Urinary bladder (tissue), 3 donors: ENCODE measurements at regions not wholly inside any gene's neighbourhood (a gene's known extent, or its start where the extent isn't known, plus 50 kb on each side); places are given as distances from the start of the nearest gene placed in this dataset.

ENCODE experiments used
- DNase-seq: peaks from one replicate; pipeline ENCODE4 v3.0.0-alpha.2; 2015; ENCODE audit errors: extremely low spot score
- H3K27ac ChIP-seq: one replicate; pipeline ENCODE4 v1.5.1; 2013; ENCODE audit warnings: low read depth, mild to moderate bottlenecking, moderate library complexity
- H3K36me3 ChIP-seq: one replicate; pipeline ENCODE4 v1.6.1; 2013; ENCODE audit warnings: mild to moderate bottlenecking, moderate library complexity; ENCODE audit not compliant: insufficient read depth
- H3K4me1 ChIP-seq: one replicate; pipeline ENCODE4 v1.6.1; 2013; ENCODE audit warnings: mild to moderate bottlenecking, moderate library complexity; ENCODE audit not compliant: insufficient read depth
- H3K4me3 ChIP-seq: one replicate; pipeline ENCODE4 v1.5.1; 2013; ENCODE audit warnings: low read depth, low read length
- WGBS: extraction: QIAGEN DNeasy Blood & Tissue Kit; methylation state at CpG from one replicate; pipeline ENCODE4 v1.1.7; 2013; 5-methylcytosine and 5-hydroxymethylcytosine counted together
- donor health status: healthy with polysubstance abuse.
- donor health status: healthy.

DNA sequence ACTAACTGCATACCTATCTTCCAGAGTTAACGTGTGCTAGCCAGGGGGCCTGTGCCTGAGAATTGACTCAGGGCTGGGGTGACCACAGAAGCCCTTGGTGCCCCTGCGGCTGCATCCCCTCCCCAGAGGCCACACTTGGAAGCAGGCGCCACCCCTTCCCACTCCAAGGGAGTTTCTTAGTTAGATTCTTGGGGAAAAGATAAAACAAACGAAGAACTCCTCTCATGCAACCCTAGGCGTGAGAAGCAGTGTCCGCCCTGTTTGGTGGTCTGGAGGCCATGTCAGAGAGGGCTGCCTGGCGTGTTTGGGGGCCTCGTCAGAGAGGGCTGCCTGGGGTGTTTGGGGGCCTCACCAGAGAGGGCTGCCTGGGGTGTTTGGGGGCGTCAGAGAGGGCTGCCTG is 50.3 kb upstream of the HGFAC start:
- H3K36me3 ChIP-seq, result no peaks in the 10 kb centered on the region
- no peaks in the 10 kb centered on the region for H3K4me1 ChIP-seq
- DNase-seq, result no peak
- no peak overlapping the region for H3K27ac ChIP-seq
- 84% methylated on average over 9 of the region's 9 CpGs for WGBS
- H3K4me3 ChIP-seq, result no peak overlapping the region
